Lower lobe of right lung (tissue), 2 donors: ENCODE measurements at regions not wholly inside any gene's neighbourhood (a gene's known extent, or its start where the extent isn't known, plus 50 kb on each side); places are given as distances from the start of the nearest gene placed in this dataset.

Experiments used
- ATAC-seq, 2 donors: fragments of 200-7000 bp; cut with Tn5 transposase; one replicate each; pipeline ENCODE4 v1.9.1; 2020 to 2022; ENCODE audit warnings: mild to moderate bottlenecking in 2 of 2, moderate library complexity in 2 of 2
- DNase-seq: peaks from one replicate; pipeline ENCODE4 v3.0.0-alpha.2; 2020
- H3K27ac ChIP-seq: fragments of 200-600 bp; one replicate; pipeline ENCODE4 v1.8.0; 2022
- H3K27me3 ChIP-seq: fragments of 200-600 bp; one replicate; pipeline ENCODE4 v1.8.0; 2022; ENCODE audit warnings: low read depth
- H3K36me3 ChIP-seq: fragments of 200-600 bp; one replicate; pipeline ENCODE4 v1.8.0; 2022; ENCODE audit warnings: mild to moderate bottlenecking
- H3K4me1 ChIP-seq: fragments of 200-600 bp; one replicate; pipeline ENCODE4 v1.8.0; 2022
- H3K4me3 ChIP-seq: fragments of 200-600 bp; one replicate; pipeline ENCODE4 v1.8.0; 2022; ENCODE audit warnings: mild to moderate bottlenecking
- H3K9me3 ChIP-seq: fragments of 200-600 bp; one replicate; pipeline ENCODE4 v1.8.0; 2022
- intact Hi-C: fragments of 100-400 bp; cut with DNase I; formaldehyde crosslinking; loops from one replicate; pipeline ENCODE4 v1.11.0; 2022
- TF ChIP-seq, protein P1 (sequence below): fragments of 200-600 bp; IDR thresholded peaks from one replicate; pipeline ENCODE4 v1.8.0; 2022; ENCODE audit warnings: antibody characterized with exemption, mild to moderate bottlenecking
- donor health status: DM: no; HTN: yes; CAD: no; lungs with severe emphysema.

- no peaks in the 10 kb centered on the region for H3K27me3 ChIP-seq
- no peaks in the 10 kb centered on the region for H3K36me3 ChIP-seq
- no peak overlapping the region for H3K4me3 ChIP-seq
- no peak for DNase-seq
- H3K9me3 ChIP-seq, result no peaks in the 10 kb centered on the region
- H3K27ac ChIP-seq, result no peak overlapping the region
- H3K4me1 ChIP-seq, result peaks cover 5% of the 10 kb centered on the region
- intact Hi-C loops, result no loop called here
- TF ChIP-seq, protein P1, sequence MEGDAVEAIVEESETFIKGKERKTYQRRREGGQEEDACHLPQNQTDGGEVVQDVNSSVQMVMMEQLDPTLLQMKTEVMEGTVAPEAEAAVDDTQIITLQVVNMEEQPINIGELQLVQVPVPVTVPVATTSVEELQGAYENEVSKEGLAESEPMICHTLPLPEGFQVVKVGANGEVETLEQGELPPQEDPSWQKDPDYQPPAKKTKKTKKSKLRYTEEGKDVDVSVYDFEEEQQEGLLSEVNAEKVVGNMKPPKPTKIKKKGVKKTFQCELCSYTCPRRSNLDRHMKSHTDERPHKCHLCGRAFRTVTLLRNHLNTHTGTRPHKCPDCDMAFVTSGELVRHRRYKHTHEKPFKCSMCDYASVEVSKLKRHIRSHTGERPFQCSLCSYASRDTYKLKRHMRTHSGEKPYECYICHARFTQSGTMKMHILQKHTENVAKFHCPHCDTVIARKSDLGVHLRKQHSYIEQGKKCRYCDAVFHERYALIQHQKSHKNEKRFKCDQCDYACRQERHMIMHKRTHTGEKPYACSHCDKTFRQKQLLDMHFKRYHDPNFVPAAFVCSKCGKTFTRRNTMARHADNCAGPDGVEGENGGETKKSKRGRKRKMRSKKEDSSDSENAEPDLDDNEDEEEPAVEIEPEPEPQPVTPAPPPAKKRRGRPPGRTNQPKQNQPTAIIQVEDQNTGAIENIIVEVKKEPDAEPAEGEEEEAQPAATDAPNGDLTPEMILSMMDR, result no peak
- no peak for ATAC-seq
Observed at GRCh38 chr9:126123927-126124326, 202.7 kb upstream of the MVB12B start.

- DNase-seq, result no peak
- H3K27ac ChIP-seq, result no peak overlapping the region
Observed at GRCh38 chr9:126125177-126125576, 201.5 kb upstream of the MVB12B start.

GRCh38 chr9:126125577-126125976 is 201.1 kb upstream of the MVB12B start:
- Histone ChIP-seq H3K4me3 (peak overlapping the region; percentile 2), H3K4me1 (peaks cover 5% of the 10 kb centered on the region), H3K27ac (no peak overlapping the region), H3K36me3 (no peaks in the 10 kb centered on the region), H3K27me3 (no peaks in the 10 kb centered on the region), H3K9me3 (no peaks in the 10 kb centered on the region)
- DNase-seq (no peak), ATAC-seq (no peak)
- intact Hi-C loops, result no loop called here
- TF ChIP-seq, protein P1, result no peak

More at GRCh38 chr9:126125177-126125576, 201.5 kb upstream of the MVB12B start:
- H3K27me3 ChIP-seq, result no peaks in the 10 kb centered on the region
- intact Hi-C loops, result no loop called here
- TF ChIP-seq, protein P1, result no peak
- peak overlapping the region; percentile 2 for H3K4me3 ChIP-seq
- H3K36me3 ChIP-seq, result no peaks in the 10 kb centered on the region
- no peaks in the 10 kb centered on the region for H3K9me3 ChIP-seq
- peaks cover 5% of the 10 kb centered on the region for H3K4me1 ChIP-seq
- ATAC-seq, result no peak

DNA sequence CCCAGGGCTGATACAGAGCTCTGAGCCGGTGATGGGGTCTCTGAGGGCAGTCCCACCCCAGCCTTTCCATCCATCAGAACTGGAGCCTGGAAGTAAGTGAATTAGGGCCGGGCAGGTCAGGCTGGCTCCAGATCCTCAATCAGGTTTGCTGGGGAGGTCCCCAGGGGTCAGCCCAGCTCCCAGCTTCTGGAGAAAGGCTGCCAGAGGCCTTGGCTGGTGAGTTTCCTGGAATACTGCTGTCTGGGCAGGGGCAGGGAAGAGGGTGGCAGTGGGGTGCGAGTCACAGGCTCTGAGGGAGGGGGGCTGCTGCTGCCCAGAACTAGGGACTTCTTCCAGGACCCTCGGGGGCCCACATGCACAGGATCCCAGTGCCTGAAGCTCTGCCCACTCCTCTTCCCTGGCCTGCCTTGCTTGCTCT is 200.6 kb upstream of the MVB12B start:
- ATAC-seq (no peak), DNase-seq (no peak)
- no peak overlapping the region for H3K4me3 ChIP-seq

DNA sequence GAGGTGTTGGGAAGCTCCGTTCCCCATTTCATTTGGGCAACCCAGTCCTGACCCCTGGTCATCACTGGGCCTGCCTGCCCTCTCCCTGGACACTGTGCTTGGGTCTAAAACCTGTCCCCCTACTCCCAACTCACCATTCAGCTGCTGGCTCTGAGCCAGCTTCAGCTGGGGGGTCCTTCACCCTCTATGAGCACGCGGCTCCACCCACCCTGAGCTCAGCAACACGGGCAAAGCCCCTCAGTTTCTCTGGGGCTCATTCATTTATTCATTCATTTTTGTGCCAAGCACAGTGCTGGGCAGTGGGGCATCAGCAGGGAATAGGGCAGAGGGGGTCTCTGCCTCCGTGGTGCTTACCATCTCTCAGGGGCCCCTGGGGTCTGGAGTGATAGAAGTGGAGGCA is 199.8 kb upstream of the MVB12B start:
- H3K9me3 ChIP-seq, result no peaks in the 10 kb centered on the region
- no peaks in the 10 kb centered on the region for H3K36me3 ChIP-seq
- DNase-seq (no peak), ATAC-seq (no peak)
- H3K4me3 ChIP-seq, result no peak overlapping the region
- TF ChIP-seq, protein P1, result no peak
- H3K27ac ChIP-seq, result no peak overlapping the region
- H3K4me1 ChIP-seq, result peaks cover 5% of the 10 kb centered on the region
- H3K27me3 ChIP-seq, result no peaks in the 10 kb centered on the region
- intact Hi-C loops, result no loop called here

More for the DNA sequence above, 200.6 kb upstream of the MVB12B start:
- TF ChIP-seq, protein P1, result no peak
- intact Hi-C loops, result no loop called here
- no peaks in the 10 kb centered on the region for H3K36me3 ChIP-seq
- H3K4me1 ChIP-seq, result peaks cover 5% of the 10 kb centered on the region
- no peak overlapping the region for H3K27ac ChIP-seq
- H3K27me3 ChIP-seq, result no peaks in the 10 kb centered on the region
- H3K9me3 ChIP-seq, result no peaks in the 10 kb centered on the region

GRCh38 chr9:126127591-126127990 is 199.0 kb upstream of the MVB12B start:
- no peak for ATAC-seq
- Histone ChIP-seq H3K27me3 (no peaks in the 10 kb centered on the region), H3K4me3 (no peak overlapping the region), H3K9me3 (no peaks in the 10 kb centered on the region), H3K36me3 (no peaks in the 10 kb centered on the region), H3K27ac (no peak overlapping the region), H3K4me1 (peaks cover 5% of the 10 kb centered on the region)
- intact Hi-C loops, result no loop called here
- TF ChIP-seq, protein P1, result no peak
- no peak for DNase-seq
